ENCODE measurements at regions not wholly inside any gene's neighbourhood (a gene's known extent, or its start where the extent isn't known, plus 50 kb on each side); places are given as distances from the start of the nearest gene placed in this dataset.

- H3K27ac ChIP-seq (ENCODE audit: insufficient read depth in 1 of 2, low read depth in 1 of 2, low read length in 2 of 2, poor library complexity in 1 of 2, severe bottlenecking in 2 of 2) = no peak overlapping the region
- WGBS (ENCODE audit: insufficient coverage) = 92% methylated on average over 7 of the region's 7 CpGs
These were observed 189.8 kb upstream of the NABP1 start for GRCh38 chr2:191488135-191488534.

GRCh38 chr2:191489177-191489576 is 188.8 kb upstream of the NABP1 start:
- peaks cover 0 to 5% (median 0%) of the 10 kb centered on the region in 5 experiments for H3K9me3 ChIP-seq (ENCODE audit: control extremely low read depth in 1 of 5, control insufficient read depth in 4 of 5, insufficient read depth in 2 of 5, low read depth in 1 of 5, low read length in 4 of 5)
- H3K27ac ChIP-seq (ENCODE audit: insufficient read depth in 1 of 2, low read depth in 1 of 2, low read length in 2 of 2, poor library complexity in 1 of 2, severe bottlenecking in 2 of 2) = no peak overlapping the region
- ChIA-PET CTCF (interaction anchor here (0.7 to 1.4 kb wide), 3 partner anchors 8 to 441 kb away, joined by 3 to 4 read pairs (median 4); no protein-coding TSS in a partner anchor), POLR2A (no interaction called here)
- H3K36me3 ChIP-seq (ENCODE audit: control insufficient read depth in 4 of 4, insufficient read depth in 4 of 4, low read length in 3 of 4) = no peaks in the 10 kb centered on the region
- no peak for DNase-seq
- no CpG with 5 or more reads among the region's 2 CpGs for WGBS (ENCODE audit: insufficient coverage)
- no peaks in the 10 kb centered on the region for H3K4me1 ChIP-seq (ENCODE audit: control extremely low read depth in 1 of 4, control insufficient read depth in 4 of 4, insufficient read depth in 4 of 4, low read length in 3 of 4)
- no peaks in the 10 kb centered on the region for H3K27me3 ChIP-seq (replicated peaks in 2 of 5; ENCODE audit: control insufficient read depth in 4 of 5, insufficient read depth in 5 of 5, low read length in 4 of 5)
- H3K4me3 ChIP-seq (ENCODE audit: control insufficient read depth in 1 of 7, extremely low read depth in 1 of 7, insufficient read depth in 4 of 7, low read depth in 2 of 7, low read length in 6 of 7) = no peak overlapping the region

More at GRCh38 chr2:191488135-191488534, 189.8 kb upstream of the NABP1 start:
- Histone ChIP-seq H3K4me1 (ENCODE audit: control extremely low read depth in 1 of 4, control insufficient read depth in 4 of 4, insufficient read depth in 4 of 4, low read length in 3 of 4) (no peaks in the 10 kb centered on the region), H3K4me3 (ENCODE audit: control insufficient read depth in 1 of 7, extremely low read depth in 1 of 7, insufficient read depth in 4 of 7, low read depth in 2 of 7, low read length in 6 of 7) (no peak overlapping the region), H3K9me3 (ENCODE audit: control extremely low read depth in 1 of 5, control insufficient read depth in 4 of 5, insufficient read depth in 2 of 5, low read depth in 1 of 5, low read length in 4 of 5) (peaks cover 1 to 14% (median 4%) of the 10 kb centered on the region in 5 experiments), H3K36me3 (ENCODE audit: control insufficient read depth in 4 of 4, insufficient read depth in 4 of 4, low read length in 3 of 4) (no peaks in the 10 kb centered on the region), H3K27me3 (replicated peaks in 2 of 5; ENCODE audit: control insufficient read depth in 4 of 5, insufficient read depth in 5 of 5, low read length in 4 of 5) (no peaks in the 10 kb centered on the region)
- DNase-seq = no peak
- POLR2A ChIA-PET = no interaction called here
- CTCF ChIA-PET = interaction anchor here (2.8 kb wide), 1 partner anchor 13 kb away, joined by 11 read pairs; no protein-coding TSS in a partner anchor

- no peak overlapping the region for H3K4me3 ChIP-seq (ENCODE audit: control insufficient read depth in 1 of 7, extremely low read depth in 1 of 7, insufficient read depth in 4 of 7, low read depth in 2 of 7, low read length in 6 of 7)
- H3K27me3 ChIP-seq (replicated peaks in 2 of 5; ENCODE audit: control insufficient read depth in 4 of 5, insufficient read depth in 5 of 5, low read length in 4 of 5) = no peaks in the 10 kb centered on the region
- DNase-seq = no peak
- CTCF ChIA-PET = interaction anchor here (0.9 to 7.2 kb wide), 3 partner anchors 8 to 279 kb away, joined by 3 to 40 read pairs (median 4); no protein-coding TSS in a partner anchor
- POLR2A ChIA-PET = no interaction called here
- 96% methylated on average over 2 of the region's 2 CpGs for WGBS (ENCODE audit: insufficient coverage)
- no peaks in the 10 kb centered on the region for H3K36me3 ChIP-seq (ENCODE audit: control insufficient read depth in 4 of 4, insufficient read depth in 4 of 4, low read length in 3 of 4)
- peaks cover 0 to 2% (median 0%) of the 10 kb centered on the region in 5 experiments for H3K9me3 ChIP-seq (ENCODE audit: control extremely low read depth in 1 of 5, control insufficient read depth in 4 of 5, insufficient read depth in 2 of 5, low read depth in 1 of 5, low read length in 4 of 5)
- no peak overlapping the region for H3K27ac ChIP-seq (ENCODE audit: insufficient read depth in 1 of 2, low read depth in 1 of 2, low read length in 2 of 2, poor library complexity in 1 of 2, severe bottlenecking in 2 of 2)
- H3K4me1 ChIP-seq (ENCODE audit: control extremely low read depth in 1 of 4, control insufficient read depth in 4 of 4, insufficient read depth in 4 of 4, low read length in 3 of 4) = no peaks in the 10 kb centered on the region
These were observed 181.1 kb upstream of the NABP1 start for GRCh38 chr2:191496838-191497237.

- Histone ChIP-seq H3K9me3 (ENCODE audit: control extremely low read depth in 1 of 5, control insufficient read depth in 4 of 5, insufficient read depth in 2 of 5, low read depth in 1 of 5, low read length in 4 of 5) (peaks cover 0 to 2% (median 0%) of the 10 kb centered on the region in 5 experiments), H3K4me3 (ENCODE audit: control insufficient read depth in 1 of 7, extremely low read depth in 1 of 7, insufficient read depth in 4 of 7, low read depth in 2 of 7, low read length in 6 of 7) (no peak overlapping the region), H3K4me1 (ENCODE audit: control extremely low read depth in 1 of 4, control insufficient read depth in 4 of 4, insufficient read depth in 4 of 4, low read length in 3 of 4) (no peaks in the 10 kb centered on the region), H3K27me3 (replicated peaks in 2 of 5; ENCODE audit: control insufficient read depth in 4 of 5, insufficient read depth in 5 of 5, low read length in 4 of 5) (no peaks in the 10 kb centered on the region), H3K27ac (ENCODE audit: insufficient read depth in 1 of 2, low read depth in 1 of 2, low read length in 2 of 2, poor library complexity in 1 of 2, severe bottlenecking in 2 of 2) (no peak overlapping the region), H3K36me3 (ENCODE audit: control insufficient read depth in 4 of 4, insufficient read depth in 4 of 4, low read length in 3 of 4) (no peaks in the 10 kb centered on the region)
- 100% methylated on average over 2 of the region's 3 CpGs for WGBS (ENCODE audit: insufficient coverage)
- CTCF ChIA-PET = interaction anchor here (0.9 to 7.2 kb wide), 3 partner anchors 9 to 280 kb away, joined by 3 to 40 read pairs (median 4); no protein-coding TSS in a partner anchor
- DNase-seq = no peak
- POLR2A ChIA-PET = no interaction called here
These were observed 180.1 kb upstream of the NABP1 start for GRCh38 chr2:191497822-191498221.

- no CpG with 5 or more reads among the region's 5 CpGs for WGBS (ENCODE audit: insufficient coverage)
- H3K4me1 ChIP-seq (ENCODE audit: control extremely low read depth in 1 of 4, control insufficient read depth in 4 of 4, insufficient read depth in 4 of 4, low read length in 3 of 4) = no peaks in the 10 kb centered on the region
- no peak overlapping the region for H3K4me3 ChIP-seq (ENCODE audit: control insufficient read depth in 1 of 7, extremely low read depth in 1 of 7, insufficient read depth in 4 of 7, low read depth in 2 of 7, low read length in 6 of 7)
- ChIA-PET CTCF (interaction anchor here (0.7 to 7.2 kb wide), 3 partner anchors 8 to 333 kb away, joined by 3 to 40 read pairs (median 28); no protein-coding TSS in a partner anchor), POLR2A (no interaction called here)
- H3K27me3 ChIP-seq (replicated peaks in 2 of 5; ENCODE audit: control insufficient read depth in 4 of 5, insufficient read depth in 5 of 5, low read length in 4 of 5) = no peaks in the 10 kb centered on the region
- no peaks in the 10 kb centered on the region for H3K9me3 ChIP-seq (ENCODE audit: control extremely low read depth in 1 of 5, control insufficient read depth in 4 of 5, insufficient read depth in 2 of 5, low read depth in 1 of 5, low read length in 4 of 5)
- no peak overlapping the region for H3K27ac ChIP-seq (ENCODE audit: insufficient read depth in 1 of 2, low read depth in 1 of 2, low read length in 2 of 2, poor library complexity in 1 of 2, severe bottlenecking in 2 of 2)
- no peak for DNase-seq
- no peaks in the 10 kb centered on the region for H3K36me3 ChIP-seq (ENCODE audit: control insufficient read depth in 4 of 4, insufficient read depth in 4 of 4, low read length in 3 of 4)
These were observed 178.9 kb upstream of the NABP1 start for GRCh38 chr2:191499050-191499449.

- H3K27me3 ChIP-seq (replicated peaks in 2 of 5; ENCODE audit: control insufficient read depth in 4 of 5, insufficient read depth in 5 of 5, low read length in 4 of 5) = no peaks in the 10 kb centered on the region
- H3K9me3 ChIP-seq (ENCODE audit: control extremely low read depth in 1 of 5, control insufficient read depth in 4 of 5, insufficient read depth in 2 of 5, low read depth in 1 of 5, low read length in 4 of 5) = no peaks in the 10 kb centered on the region
- ChIA-PET POLR2A (no interaction called here), CTCF (interaction anchor here (1.0 to 7.2 kb wide), 9 partner anchors 11 to 334 kb away, joined by 3 to 40 read pairs (median 4); no protein-coding TSS in a partner anchor)
- WGBS (ENCODE audit: insufficient coverage) = 94% methylated on average over 6 of the region's 9 CpGs
- no peak for DNase-seq
- H3K4me1 ChIP-seq (ENCODE audit: control extremely low read depth in 1 of 4, control insufficient read depth in 4 of 4, insufficient read depth in 4 of 4, low read length in 3 of 4) = no peaks in the 10 kb centered on the region
- no peak overlapping the region for H3K4me3 ChIP-seq (ENCODE audit: control insufficient read depth in 1 of 7, extremely low read depth in 1 of 7, insufficient read depth in 4 of 7, low read depth in 2 of 7, low read length in 6 of 7)
- H3K36me3 ChIP-seq (ENCODE audit: control insufficient read depth in 4 of 4, insufficient read depth in 4 of 4, low read length in 3 of 4) = no peaks in the 10 kb centered on the region
- no peak overlapping the region for H3K27ac ChIP-seq (ENCODE audit: insufficient read depth in 1 of 2, low read depth in 1 of 2, low read length in 2 of 2, poor library complexity in 1 of 2, severe bottlenecking in 2 of 2)
These were observed 177.9 kb upstream of the NABP1 start for GRCh38 chr2:191499874-191500565.

GRCh38 chr2:191500566-191500883 is 177.4 kb upstream of the NABP1 start:
- no peak overlapping the region for H3K4me3 ChIP-seq (ENCODE audit: control insufficient read depth in 1 of 7, extremely low read depth in 1 of 7, insufficient read depth in 4 of 7, low read depth in 2 of 7, low read length in 6 of 7)
- no peaks in the 10 kb centered on the region for H3K36me3 ChIP-seq (ENCODE audit: control insufficient read depth in 4 of 4, insufficient read depth in 4 of 4, low read length in 3 of 4)
- H3K27ac ChIP-seq (ENCODE audit: insufficient read depth in 1 of 2, low read depth in 1 of 2, low read length in 2 of 2, poor library complexity in 1 of 2, severe bottlenecking in 2 of 2) = no peak overlapping the region
- CTCF ChIA-PET = interaction anchor here (1.0 to 7.2 kb wide), 9 partner anchors 11 to 335 kb away, joined by 3 to 40 read pairs (median 4); no protein-coding TSS in a partner anchor
- no peaks in the 10 kb centered on the region for H3K27me3 ChIP-seq (replicated peaks in 2 of 5; ENCODE audit: control insufficient read depth in 4 of 5, insufficient read depth in 5 of 5, low read length in 4 of 5)
- no peaks in the 10 kb centered on the region for H3K4me1 ChIP-seq (ENCODE audit: control extremely low read depth in 1 of 4, control insufficient read depth in 4 of 4, insufficient read depth in 4 of 4, low read length in 3 of 4)
- H3K9me3 ChIP-seq (ENCODE audit: control extremely low read depth in 1 of 5, control insufficient read depth in 4 of 5, insufficient read depth in 2 of 5, low read depth in 1 of 5, low read length in 4 of 5) = no peaks in the 10 kb centered on the region
- WGBS (ENCODE audit: insufficient coverage) = no CpG with 5 or more reads among the region's 1 CpG
- POLR2A ChIA-PET = no interaction called here
- DNase-seq = no peak

All from common myeloid progenitor, CD34-positive (primary cell).